HEK293 (cell line): ENCODE measurements at regions not wholly inside any gene's neighbourhood (a gene's known extent, or its start where the extent isn't known, plus 50 kb on each side); places are given as distances from the start of the nearest gene placed in this dataset.

ENCODE experiments used
- CTCF ChIA-PET: fragments of 350-600 bp; formaldehyde crosslinking; extraction: SDS; loops from one replicate; lab custom pipeline; 2021; ENCODE audit warnings: antibody characterized with exemption; lab: Yijun Ruan, JAX
- POLR2A ChIA-PET: fragments of 300-600 bp; formaldehyde crosslinking; extraction: SDS; loops from one replicate; lab custom pipeline; 2020; ENCODE audit warnings: antibody characterized with exemption, inconsistent platforms; lab: Yijun Ruan, JAX
- H3K27ac ChIP-seq: fragments of 200-500 bp; sonication (Bioruptor generic); 2 replicates; pipeline ENCODE4 v1.5.1; 2014; ENCODE audit warnings: low read depth, low read length, control low read depth, inconsistent platforms; ENCODE audit errors: extremely low read depth
- H3K36me3 ChIP-seq, 2 experiments: fragments of 200-500 bp in 1 of 2; sonication (Bioruptor generic) in 1 of 2; 1 replicate in 1 of 2; 2 replicates in 1 of 2; pipeline ENCODE4 v1.5.1; 2014 to 2017; ENCODE audit warnings: inconsistent platforms in 2 of 2, low read length in 2 of 2; ENCODE audit not compliant: control insufficient read depth in 2 of 2, insufficient read depth in 1 of 2
- H3K4me1 ChIP-seq: fragments of 200-500 bp; sonication (Bioruptor generic); 2 replicates; pipeline ENCODE4 v1.5.1; 2014; ENCODE audit warnings: mild to moderate bottlenecking, low read length, inconsistent platforms; ENCODE audit not compliant: control insufficient read depth, insufficient read depth
- H3K4me3 ChIP-seq: 2 replicates; pipeline ENCODE4 v1.5.1; 2011; ENCODE audit warnings: low read depth, mild to moderate bottlenecking, control low read depth, low read length, moderate library complexity
- H3K9me3 ChIP-seq: fragments of 200-500 bp; sonication (Bioruptor generic); 2 replicates; pipeline ENCODE4 v1.5.1; 2014; ENCODE audit warnings: low read depth, low read length, inconsistent platforms; ENCODE audit not compliant: control insufficient read depth, insufficient read depth
- CTCF ChIP-seq: fragments of 450-650 bp; formaldehyde crosslinking; IDR thresholded peaks from 2 replicates; pipeline ENCODE4 v1.5.1; 2016; ENCODE audit warnings: missing biosample characterization, missing genetic modification characterization
- ZBTB1 ChIP-seq: fragments of 450-650 bp; formaldehyde crosslinking; IDR thresholded peaks from 2 replicates; pipeline ENCODE4 v1.5.1; 2016; ENCODE audit warnings: missing biosample characterization, missing genetic modification characterization
- ZBTB11 ChIP-seq: fragments of 450-650 bp; formaldehyde crosslinking; conservative IDR thresholded peaks from 2 replicates; pipeline ENCODE4 v1.5.1; 2016; ENCODE audit warnings: low read depth, missing biosample characterization, missing genetic modification characterization
- ZBTB48 ChIP-seq: fragments of 450-650 bp; formaldehyde crosslinking; IDR thresholded peaks from 2 replicates; pipeline ENCODE4 v1.5.1; 2016; ENCODE audit warnings: missing biosample characterization, missing genetic modification characterization
- ZFP3 ChIP-seq: fragments of 450-650 bp; formaldehyde crosslinking; IDR thresholded peaks from 2 replicates; pipeline ENCODE4 v1.5.1; 2016; ENCODE audit warnings: low read depth, missing biosample characterization, missing genetic modification characterization
- ZFP37 ChIP-seq: fragments of 450-650 bp; formaldehyde crosslinking; IDR thresholded peaks from 2 replicates; pipeline ENCODE4 v1.5.1; 2016; ENCODE audit warnings: missing biosample characterization, missing genetic modification characterization
- ZNF2 ChIP-seq: fragments of 450-650 bp; formaldehyde crosslinking; IDR thresholded peaks from 2 replicates; pipeline ENCODE4 v1.5.1; 2016; ENCODE audit warnings: missing biosample characterization, missing genetic modification characterization
- ZNF514 ChIP-seq: fragments of 450-650 bp; formaldehyde crosslinking; IDR thresholded peaks from 2 replicates; pipeline ENCODE4 v1.5.1; 2016; ENCODE audit warnings: missing biosample characterization, missing genetic modification characterization
- ZNF629 ChIP-seq: fragments of 450-650 bp; formaldehyde crosslinking; IDR thresholded peaks from 2 replicates; pipeline ENCODE4 v1.5.1; 2017; ENCODE audit warnings: missing biosample characterization, missing genetic modification characterization
- ZNF707 ChIP-seq: fragments of 450-650 bp; formaldehyde crosslinking; IDR thresholded peaks from 2 replicates; pipeline ENCODE4 v1.5.1; 2016; ENCODE audit warnings: missing biosample characterization, missing genetic modification characterization
- ZNF768 ChIP-seq: fragments of 450-650 bp; formaldehyde crosslinking; IDR thresholded peaks from 2 replicates; pipeline ENCODE4 v1.5.1; 2018; ENCODE audit warnings: missing biosample characterization, mild to moderate bottlenecking, missing genetic modification characterization
- ZSCAN5A ChIP-seq: fragments of 450-650 bp; formaldehyde crosslinking; IDR thresholded peaks from 2 replicates; pipeline ENCODE4 v1.5.1; 2016; ENCODE audit warnings: missing biosample characterization, missing genetic modification characterization
- TF ChIP-seq, protein P1 (sequence below): fragments of 450-650 bp; formaldehyde crosslinking; IDR thresholded peaks from 2 replicates; pipeline ENCODE4; 2016; ENCODE audit warnings: missing biosample characterization, missing genetic modification characterization
- TF ChIP-seq, protein P2 (sequence below): fragments of 450-650 bp; formaldehyde crosslinking; IDR thresholded peaks from 2 replicates; pipeline ENCODE4 v1.5.1; 2017; ENCODE audit warnings: missing biosample characterization, mild to moderate bottlenecking, missing genetic modification characterization, moderate library complexity

GRCh38 chr6:145263778-145264211, 471.5 kb downstream of the EPM2A start:
- CTCF ChIA-PET: no interaction called here
- Histone ChIP-seq H3K9me3 (no peaks in the 10 kb centered on the region), H3K27ac (no peak overlapping the region), H3K36me3 (no peaks in the 10 kb centered on the region), H3K4me1 (no peaks in the 10 kb centered on the region), H3K4me3 (no peak overlapping the region)
- TF ChIP-seq ZSCAN5A (tag by site-specific recombination): no peak
- POLR2A ChIA-PET: no interaction called here

DNA sequence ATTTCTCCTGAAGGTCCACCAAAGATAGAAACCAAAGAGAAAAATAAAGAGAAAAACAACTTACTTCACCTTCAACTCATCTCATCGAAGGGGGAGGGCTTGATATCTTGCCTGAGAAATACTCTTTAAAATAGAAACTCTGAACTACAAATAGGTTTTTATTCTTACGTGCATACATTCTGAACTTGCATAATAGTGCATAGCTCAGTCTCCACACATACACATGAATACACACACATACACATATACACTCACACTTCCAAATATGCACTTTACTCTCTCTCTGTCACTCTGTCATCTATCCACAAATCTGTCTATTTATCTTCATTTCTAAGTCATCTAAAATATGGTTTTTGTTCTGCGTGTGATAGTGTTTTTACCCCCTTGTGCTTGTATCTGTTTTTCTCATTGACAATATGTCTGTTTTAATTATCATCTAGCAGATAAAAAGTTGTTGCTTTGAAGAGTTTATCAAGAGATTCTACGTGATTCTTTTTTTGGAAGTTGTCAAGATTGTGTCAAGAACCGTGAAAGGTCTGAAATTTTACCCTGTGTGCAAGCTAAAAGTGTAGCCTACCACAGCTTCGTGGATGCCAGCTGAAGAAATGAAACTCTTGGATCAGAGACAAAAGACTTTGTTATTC, 468.8 kb downstream of the EPM2A start:
- H3K36me3 ChIP-seq: no peaks in the 10 kb centered on the region
- CTCF ChIA-PET: interaction anchor here (0.7 kb wide), 1 partner anchor 606 kb away, joined by 4 read pairs; no protein-coding TSS in a partner anchor
- TF ChIP-seq, protein P1, sequence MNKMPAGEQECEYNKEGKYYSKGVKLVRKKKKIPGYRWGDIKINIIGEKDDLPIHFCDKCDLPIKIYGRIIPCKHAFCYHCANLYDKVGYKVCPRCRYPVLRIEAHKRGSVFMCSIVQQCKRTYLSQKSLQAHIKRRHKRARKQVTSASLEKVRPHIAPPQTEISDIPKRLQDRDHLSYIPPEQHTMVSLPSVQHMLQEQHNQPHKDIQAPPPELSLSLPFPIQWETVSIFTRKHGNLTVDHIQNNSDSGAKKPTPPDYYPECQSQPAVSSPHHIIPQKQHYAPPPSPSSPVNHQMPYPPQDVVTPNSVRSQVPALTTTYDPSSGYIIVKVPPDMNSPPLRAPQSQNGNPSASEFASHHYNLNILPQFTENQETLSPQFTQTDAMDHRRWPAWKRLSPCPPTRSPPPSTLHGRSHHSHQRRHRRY (tag by site-specific recombination): no peak
- TF ChIP-seq ZBTB48 (tag by site-specific recombination) (no peak), ZNF707 (no peak), ZBTB1 (tag by site-specific recombination) (no peak), ZFP3 (tag by site-specific recombination) (no peak), ZFP37 (no peak), ZNF514 (no peak), ZBTB11 (no peak), ZNF629 (tag by site-specific recombination) (no peak), ZNF768 (tag by site-specific recombination) (no peak), CTCF (tag by site-specific recombination) (no peak), ZNF2 (tag by site-specific recombination) (no peak)
- TF ChIP-seq, protein P2, sequence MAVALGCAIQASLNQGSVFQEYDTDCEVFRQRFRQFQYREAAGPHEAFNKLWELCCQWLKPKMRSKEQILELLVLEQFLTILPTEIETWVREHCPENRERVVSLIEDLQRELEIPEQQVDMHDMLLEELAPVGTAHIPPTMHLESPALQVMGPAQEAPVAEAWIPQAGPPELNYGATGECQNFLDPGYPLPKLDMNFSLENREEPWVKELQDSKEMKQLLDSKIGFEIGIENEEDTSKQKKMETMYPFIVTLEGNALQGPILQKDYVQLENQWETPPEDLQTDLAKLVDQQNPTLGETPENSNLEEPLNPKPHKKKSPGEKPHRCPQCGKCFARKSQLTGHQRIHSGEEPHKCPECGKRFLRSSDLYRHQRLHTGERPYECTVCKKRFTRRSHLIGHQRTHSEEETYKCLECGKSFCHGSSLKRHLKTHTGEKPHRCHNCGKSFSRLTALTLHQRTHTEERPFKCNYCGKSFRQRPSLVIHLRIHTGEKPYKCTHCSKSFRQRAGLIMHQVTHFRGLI: no peak
- no peaks in the 10 kb centered on the region for H3K4me1 ChIP-seq
- no peak overlapping the region for H3K27ac ChIP-seq
- no peak overlapping the region for H3K4me3 ChIP-seq
- no peaks in the 10 kb centered on the region for H3K9me3 ChIP-seq
- POLR2A ChIA-PET: no interaction called here
